ENCODE measurements at regions not wholly inside any gene's neighbourhood (a gene's known extent, or its start where the extent isn't known, plus 50 kb on each side); places are given as distances from the start of the nearest gene placed in this dataset.

GRCh38 chr7:18440934-18441333 lies 54.6 kb upstream of the HDAC9 start:
- DNase-seq (ENCODE audit: low read depth), result no peak
- H3K4me3 ChIP-seq (ENCODE audit: control insufficient read depth, low read depth, low read length), result no peak overlapping the region
- TF ChIP-seq CTCF (conservative IDR thresholded peaks at IDR 0.05; ENCODE audit: control insufficient read depth, insufficient read depth, low read depth, low read length), result no peak

GRCh38 chr7:18444826-18445225 lies 50.7 kb upstream of the HDAC9 start:
- no peak for DNase-seq (ENCODE audit: low read depth)
- TF ChIP-seq CTCF (conservative IDR thresholded peaks at IDR 0.05; ENCODE audit: control insufficient read depth, insufficient read depth, low read depth, low read length), result no peak
- H3K4me3 ChIP-seq (ENCODE audit: control insufficient read depth, low read depth, low read length), result no peak overlapping the region

GRCh38 chr7:18445483-18445882 lies 50.1 kb upstream of the HDAC9 start:
- no peak for DNase-seq (ENCODE audit: low read depth)
- TF ChIP-seq CTCF (conservative IDR thresholded peaks at IDR 0.05; ENCODE audit: control insufficient read depth, insufficient read depth, low read depth, low read length), result no peak
- no peak overlapping the region for H3K4me3 ChIP-seq (ENCODE audit: control insufficient read depth, low read depth, low read length)

Data from fibroblast of mammary gland (primary cell).